ENCODE measurements at regions not wholly inside any gene's neighbourhood (a gene's known extent, or its start where the extent isn't known, plus 50 kb on each side); places are given as distances from the start of the nearest gene placed in this dataset.

- peak in 1 of 2 donors; percentile 17 for DNase-seq
- peaks cover 0 to 40% (median 0%) of the 10 kb centered on the region in 3 donors for H3K27me3 ChIP-seq
- no peak overlapping the region for H3K4me3 ChIP-seq
- H3K9me3 ChIP-seq: no peaks in the 10 kb centered on the region
- no peak overlapping the region for H3K27ac ChIP-seq
- H3K4me1 ChIP-seq: no peaks in the 10 kb centered on the region
- no peaks in the 10 kb centered on the region for H3K36me3 ChIP-seq
- TF ChIP-seq CTCF (IDR thresholded peaks at IDR 0.05) (no peak), POLR2AphosphoS5 (IDR thresholded peaks at IDR 0.05) (no peak), POLR2A (IDR thresholded peaks at IDR 0.05) (no peak), EP300 (IDR thresholded peaks at IDR 0.05) (no peak)
- intact Hi-C loops (cut with DNase I; ENCODE audit: low total_unique reads): no loop called here
- WGBS, 5 donors: 81 to 89% (median 87%) methylated on average over 23 to 29 of the region's 29 CpGs
Observed at GRCh38 chr5:1745796-1746370, 53.8 kb downstream of the MRPL36 start.

- peaks cover 0 to 6% (median 0%) of the 10 kb centered on the region in 4 donors for H3K9me3 ChIP-seq
- no peak for DNase-seq
- H3K36me3 ChIP-seq: no peaks in the 10 kb centered on the region
- peaks cover 0 to 35% (median 0%) of the 10 kb centered on the region in 3 donors for H3K27me3 ChIP-seq
- no peaks in the 10 kb centered on the region for H3K4me1 ChIP-seq
- H3K4me3 ChIP-seq: no peak overlapping the region
- no peak overlapping the region for H3K27ac ChIP-seq
- intact Hi-C loops (cut with DNase I; ENCODE audit: low total_unique reads): no loop called here
- TF ChIP-seq POLR2A (IDR thresholded peaks at IDR 0.05) (no peak), CTCF (IDR thresholded peaks at IDR 0.05) (no peak), POLR2AphosphoS5 (IDR thresholded peaks at IDR 0.05) (no peak), EP300 (IDR thresholded peaks at IDR 0.05) (no peak)
- WGBS, 5 donors: 69 to 78% (median 74%) methylated on average over 19 to 30 of the region's 30 CpGs
Observed at GRCh38 chr5:1745123-1745795, 54.4 kb downstream of the MRPL36 start.

- TF ChIP-seq EP300 (IDR thresholded peaks at IDR 0.05): no peak
- TF ChIP-seq CTCF (IDR thresholded peaks at IDR 0.05): no peak
- TF ChIP-seq POLR2A (IDR thresholded peaks at IDR 0.05): no peak
- no peak for TF ChIP-seq POLR2AphosphoS5 (IDR thresholded peaks at IDR 0.05)
- Histone ChIP-seq H3K4me1 (no peaks in the 10 kb centered on the region), H3K36me3 (no peaks in the 10 kb centered on the region), H3K9me3 (peaks cover 0 to 13% (median 3%) of the 10 kb centered on the region in 4 donors), H3K4me3 (no peak overlapping the region), H3K27me3 (peaks cover 0 to 35% (median 0%) of the 10 kb centered on the region in 3 donors), H3K27ac (no peak overlapping the region)
- DNase-seq: no peak
- 78 to 87% (median 81%) methylated on average over 17 to 21 of the region's 21 CpGs for WGBS, 5 donors
- intact Hi-C loops (cut with DNase I; ENCODE audit: low total_unique reads): no loop called here
Observed at GRCh38 chr5:1744393-1745122, 55.1 kb downstream of the MRPL36 start.

GRCh38 chr5:1743769-1744085 is 55.9 kb downstream of the MRPL36 start:
- TF ChIP-seq EP300 (IDR thresholded peaks at IDR 0.05) (no peak), CTCF (IDR thresholded peaks at IDR 0.05) (no peak)
- peaks cover 0 to 16% (median 3%) of the 10 kb centered on the region in 4 donors for H3K9me3 ChIP-seq
- no peaks in the 10 kb centered on the region for H3K36me3 ChIP-seq
- H3K4me3 ChIP-seq: no peak overlapping the region
- H3K4me1 ChIP-seq: no peaks in the 10 kb centered on the region
- intact Hi-C loops (cut with DNase I; ENCODE audit: low total_unique reads): no loop called here
- no peak overlapping the region for H3K27ac ChIP-seq
- peaks cover 0 to 35% (median 0%) of the 10 kb centered on the region in 3 donors for H3K27me3 ChIP-seq
- 50 to 71% (median 62%) methylated on average over 5 of the region's 5 CpGs for WGBS, 5 donors
- no peak for DNase-seq
